ENCODE measurements at regions not wholly inside any gene's neighbourhood (a gene's known extent, or its start where the extent isn't known, plus 50 kb on each side); places are given as distances from the start of the nearest gene placed in this dataset.

- no peak for ATAC-seq
- TF ChIP-seq ZFP30 (CRISPR knock-in tag; IDR thresholded peaks at IDR 0.05) (no peak), BACH2 (CRISPR knock-in tag; IDR thresholded peaks at IDR 0.05; ENCODE audit: borderline replicate concordance) (no peak), ZC3H10 (CRISPR knock-in tag; IDR thresholded peaks at IDR 0.05) (no peak), SNAI2 (CRISPR knock-in tag; IDR thresholded peaks at IDR 0.05) (no peak), OSR1 (CRISPR knock-in tag; IDR thresholded peaks at IDR 0.05) (no peak), ISL1 (CRISPR knock-in tag; IDR thresholded peaks at IDR 0.05) (no peak), CSDC2 (CRISPR knock-in tag; IDR thresholded peaks at IDR 0.05) (no peak), ZFP3 (CRISPR knock-in tag; IDR thresholded peaks at IDR 0.05) (no peak), GLIS3 (CRISPR knock-in tag; IDR thresholded peaks at IDR 0.05) (no peak), ARNTL (CRISPR knock-in tag; IDR thresholded peaks at IDR 0.05; ENCODE audit: borderline replicate concordance, low read depth) (no peak), RARB (CRISPR knock-in tag; IDR thresholded peaks at IDR 0.05) (no peak), ZNF70 (CRISPR knock-in tag; IDR thresholded peaks at IDR 0.05) (no peak), CSRNP3 (CRISPR knock-in tag; IDR thresholded peaks at IDR 0.05) (no peak), TOX (CRISPR knock-in tag; IDR thresholded peaks at IDR 0.05; ENCODE audit: borderline replicate concordance) (no peak)
- TF ChIP-seq, protein P1, sequence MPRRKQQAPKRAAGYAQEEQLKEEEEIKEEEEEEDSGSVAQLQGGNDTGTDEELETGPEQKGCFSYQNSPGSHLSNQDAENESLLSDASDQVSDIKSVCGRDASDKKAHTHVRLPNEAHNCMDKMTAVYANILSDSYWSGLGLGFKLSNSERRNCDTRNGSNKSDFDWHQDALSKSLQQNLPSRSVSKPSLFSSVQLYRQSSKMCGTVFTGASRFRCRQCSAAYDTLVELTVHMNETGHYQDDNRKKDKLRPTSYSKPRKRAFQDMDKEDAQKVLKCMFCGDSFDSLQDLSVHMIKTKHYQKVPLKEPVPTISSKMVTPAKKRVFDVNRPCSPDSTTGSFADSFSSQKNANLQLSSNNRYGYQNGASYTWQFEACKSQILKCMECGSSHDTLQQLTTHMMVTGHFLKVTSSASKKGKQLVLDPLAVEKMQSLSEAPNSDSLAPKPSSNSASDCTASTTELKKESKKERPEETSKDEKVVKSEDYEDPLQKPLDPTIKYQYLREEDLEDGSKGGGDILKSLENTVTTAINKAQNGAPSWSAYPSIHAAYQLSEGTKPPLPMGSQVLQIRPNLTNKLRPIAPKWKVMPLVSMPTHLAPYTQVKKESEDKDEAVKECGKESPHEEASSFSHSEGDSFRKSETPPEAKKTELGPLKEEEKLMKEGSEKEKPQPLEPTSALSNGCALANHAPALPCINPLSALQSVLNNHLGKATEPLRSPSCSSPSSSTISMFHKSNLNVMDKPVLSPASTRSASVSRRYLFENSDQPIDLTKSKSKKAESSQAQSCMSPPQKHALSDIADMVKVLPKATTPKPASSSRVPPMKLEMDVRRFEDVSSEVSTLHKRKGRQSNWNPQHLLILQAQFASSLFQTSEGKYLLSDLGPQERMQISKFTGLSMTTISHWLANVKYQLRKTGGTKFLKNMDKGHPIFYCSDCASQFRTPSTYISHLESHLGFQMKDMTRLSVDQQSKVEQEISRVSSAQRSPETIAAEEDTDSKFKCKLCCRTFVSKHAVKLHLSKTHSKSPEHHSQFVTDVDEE (CRISPR knock-in tag; IDR thresholded peaks at IDR 0.05): no peak
- TF ChIP-seq, protein P2, sequence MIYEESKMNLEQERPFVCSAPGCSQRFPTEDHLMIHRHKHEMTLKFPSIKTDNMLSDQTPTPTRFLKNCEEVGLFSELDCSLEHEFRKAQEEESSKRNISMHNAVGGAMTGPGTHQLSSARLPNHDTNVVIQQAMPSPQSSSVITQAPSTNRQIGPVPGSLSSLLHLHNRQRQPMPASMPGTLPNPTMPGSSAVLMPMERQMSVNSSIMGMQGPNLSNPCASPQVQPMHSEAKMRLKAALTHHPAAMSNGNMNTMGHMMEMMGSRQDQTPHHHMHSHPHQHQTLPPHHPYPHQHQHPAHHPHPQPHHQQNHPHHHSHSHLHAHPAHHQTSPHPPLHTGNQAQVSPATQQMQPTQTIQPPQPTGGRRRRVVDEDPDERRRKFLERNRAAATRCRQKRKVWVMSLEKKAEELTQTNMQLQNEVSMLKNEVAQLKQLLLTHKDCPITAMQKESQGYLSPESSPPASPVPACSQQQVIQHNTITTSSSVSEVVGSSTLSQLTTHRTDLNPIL (CRISPR knock-in tag; IDR thresholded peaks at IDR 0.05; ENCODE audit: low read depth): no peak
Measured at GRCh38 chr11:131248588-131248987, 121.8 kb upstream of the NTM start.

DNA sequence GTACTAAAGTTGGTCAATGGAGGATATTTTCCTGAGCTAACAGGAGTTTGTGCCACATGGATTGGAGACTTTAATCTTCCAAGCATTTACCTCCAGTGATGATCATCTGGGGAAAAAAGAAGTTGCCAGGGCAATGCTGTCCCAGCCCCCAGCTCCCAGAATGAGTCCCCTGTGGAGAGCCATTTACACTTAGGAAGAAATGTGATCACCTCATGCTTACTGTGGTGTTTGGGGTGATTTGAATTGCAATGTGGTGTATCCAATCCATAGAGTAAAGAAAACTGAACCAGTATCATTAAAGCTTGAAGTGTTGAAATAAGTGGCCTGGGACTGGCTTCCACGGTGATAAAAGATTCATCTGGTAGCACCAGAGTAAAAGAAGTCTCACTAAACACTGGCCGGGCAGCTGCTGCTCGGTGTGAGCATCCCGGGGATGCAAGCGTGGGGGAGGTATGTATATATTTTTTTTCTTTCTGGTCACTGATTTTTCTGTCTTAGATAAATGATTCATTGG lies 117.2 kb upstream of the NTM start:
- no peak for ATAC-seq
- TF ChIP-seq, protein P2 (CRISPR knock-in tag; IDR thresholded peaks at IDR 0.05; ENCODE audit: low read depth): no peak

DNA sequence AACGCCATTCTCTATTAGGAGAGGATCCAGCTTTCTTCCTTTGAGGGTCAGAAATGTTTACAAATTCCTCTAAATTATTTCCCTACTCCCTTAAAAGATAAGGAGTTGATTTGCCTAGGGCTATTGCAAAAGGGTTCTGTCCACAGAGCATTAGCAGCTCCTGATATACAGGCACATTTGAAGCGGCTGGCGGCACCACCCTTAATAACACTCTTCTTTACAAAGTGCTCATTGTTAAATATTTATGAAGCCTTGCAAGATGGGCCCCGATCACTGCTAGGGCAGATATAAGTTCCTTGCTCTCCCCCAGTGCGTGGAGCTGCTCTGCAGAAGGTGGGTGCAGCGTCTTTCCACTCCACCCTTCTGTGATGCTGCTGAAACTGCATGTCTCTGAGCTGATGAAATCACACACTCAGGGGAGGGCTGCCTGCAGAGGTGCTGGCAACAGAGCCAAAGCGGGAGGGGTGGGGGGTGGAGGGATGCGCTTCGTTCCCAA lies 116.7 kb upstream of the NTM start:
- no peak for ATAC-seq
- no peak for TF ChIP-seq POU6F1 (CRISPR knock-in tag; IDR thresholded peaks at IDR 0.05; ENCODE audit: borderline replicate concordance, low read depth)
- TF ChIP-seq ZNF565 (CRISPR knock-in tag; conservative IDR thresholded peaks at IDR 0.05; ENCODE audit: low read depth): no peak
- no peak for TF ChIP-seq GLIS3 (CRISPR knock-in tag; IDR thresholded peaks at IDR 0.05)
- TF ChIP-seq ZC3H10 (CRISPR knock-in tag; IDR thresholded peaks at IDR 0.05): no peak
- no peak for TF ChIP-seq ZNF70 (CRISPR knock-in tag; IDR thresholded peaks at IDR 0.05)
- no peak for TF ChIP-seq ARNTL (CRISPR knock-in tag; IDR thresholded peaks at IDR 0.05; ENCODE audit: borderline replicate concordance, low read depth)
- no peak for TF ChIP-seq ZFP3 (CRISPR knock-in tag; IDR thresholded peaks at IDR 0.05)
- TF ChIP-seq, protein P3, sequence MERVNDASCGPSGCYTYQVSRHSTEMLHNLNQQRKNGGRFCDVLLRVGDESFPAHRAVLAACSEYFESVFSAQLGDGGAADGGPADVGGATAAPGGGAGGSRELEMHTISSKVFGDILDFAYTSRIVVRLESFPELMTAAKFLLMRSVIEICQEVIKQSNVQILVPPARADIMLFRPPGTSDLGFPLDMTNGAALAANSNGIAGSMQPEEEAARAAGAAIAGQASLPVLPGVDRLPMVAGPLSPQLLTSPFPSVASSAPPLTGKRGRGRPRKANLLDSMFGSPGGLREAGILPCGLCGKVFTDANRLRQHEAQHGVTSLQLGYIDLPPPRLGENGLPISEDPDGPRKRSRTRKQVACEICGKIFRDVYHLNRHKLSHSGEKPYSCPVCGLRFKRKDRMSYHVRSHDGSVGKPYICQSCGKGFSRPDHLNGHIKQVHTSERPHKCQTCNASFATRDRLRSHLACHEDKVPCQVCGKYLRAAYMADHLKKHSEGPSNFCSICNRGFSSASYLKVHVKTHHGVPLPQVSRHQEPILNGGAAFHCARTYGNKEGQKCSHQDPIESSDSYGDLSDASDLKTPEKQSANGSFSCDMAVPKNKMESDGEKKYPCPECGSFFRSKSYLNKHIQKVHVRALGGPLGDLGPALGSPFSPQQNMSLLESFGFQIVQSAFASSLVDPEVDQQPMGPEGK (CRISPR knock-in tag; IDR thresholded peaks at IDR 0.05; ENCODE audit: borderline replicate concordance): no peak

Measured in SK-N-SH treated with all-trans-retinoic acid at 6 μM for 48 hours (cell line).